MM.1S (cell line): ENCODE measurements at regions not wholly inside any gene's neighbourhood (a gene's known extent, or its start where the extent isn't known, plus 50 kb on each side); places are given as distances from the start of the nearest gene placed in this dataset.

Source experiments
- DNase-seq: peaks from one replicate; pipeline ENCODE4 v3.0.0-alpha.2; 2015
- H2AFZ ChIP-seq: fragments of 300-600 bp; sonication (generic); 2 replicates; pipeline ENCODE4 v1.6.0; 2016; ENCODE audit warnings: antibody characterized with exemption, low read length
- H3F3A ChIP-seq: fragments of 300-600 bp; sonication (generic); 2 replicates; pipeline ENCODE4 v1.6.1; 2016; ENCODE audit warnings: mild to moderate bottlenecking, antibody characterized with exemption, low read length, moderate library complexity, mixed read lengths; ENCODE audit not compliant: insufficient read depth
- H3K27ac ChIP-seq: fragments of 300-600 bp; sonication (generic); 2 replicates; pipeline ENCODE4 v1.5.1; 2016; ENCODE audit warnings: mild to moderate bottlenecking, low read length
- H3K27me3 ChIP-seq: fragments of 300-600 bp; sonication (generic); replicated peaks from 2 replicates; pipeline ENCODE4 v1.6.0; 2016; ENCODE audit warnings: low read length; ENCODE audit not compliant: insufficient read depth
- H3K36me3 ChIP-seq: fragments of 300-600 bp; sonication (generic); replicated peaks from 2 replicates; pipeline ENCODE4 v1.6.1; 2016; ENCODE audit warnings: mild to moderate bottlenecking, low read length, mixed read lengths; ENCODE audit not compliant: insufficient read depth
- H3K4me1 ChIP-seq: fragments of 300-600 bp; sonication (generic); 2 replicates; pipeline ENCODE4 v1.6.1; 2016; ENCODE audit warnings: low read length, mixed read lengths
- H3K4me2 ChIP-seq: fragments of 300-600 bp; sonication (generic); 2 replicates; pipeline ENCODE4 v1.6.0; 2016; ENCODE audit warnings: low read depth, low read length
- H3K4me3 ChIP-seq: fragments of 300-600 bp; sonication (generic); 2 replicates; pipeline ENCODE4 v1.5.1; 2016; ENCODE audit warnings: low read length, mixed read lengths
- H3K79me2 ChIP-seq: fragments of 300-600 bp; sonication (generic); 2 replicates; pipeline ENCODE4 v1.6.1; 2016; ENCODE audit warnings: mixed run types, low read length, mixed read lengths
- H3K9ac ChIP-seq: fragments of 300-600 bp; sonication (generic); 2 replicates; pipeline ENCODE4 v1.6.1; 2016; ENCODE audit warnings: low read length, mixed read lengths
- H3K9me2 ChIP-seq: fragments of 300-600 bp; sonication (generic); replicated peaks from 2 replicates; pipeline ENCODE4 v1.6.1; 2016; ENCODE audit warnings: mild to moderate bottlenecking, low read length, mixed read lengths; ENCODE audit not compliant: insufficient read depth
- H3K9me3 ChIP-seq: fragments of 300-600 bp; sonication (generic); replicated peaks from 2 replicates; pipeline ENCODE4 v1.6.1; 2016; ENCODE audit warnings: mild to moderate bottlenecking, low read length, mixed read lengths; ENCODE audit not compliant: insufficient read depth
- H4K20me1 ChIP-seq: fragments of 300-600 bp; sonication (generic); 2 replicates; pipeline ENCODE4 v1.6.1; 2016; ENCODE audit warnings: mild to moderate bottlenecking, low read length, moderate library complexity, mixed read lengths; ENCODE audit not compliant: insufficient read depth
- EZH2 ChIP-seq: fragments of 300-600 bp; sonication (generic); optimal IDR thresholded peaks from 2 replicates; pipeline ENCODE3; 2017; ENCODE audit warnings: low read depth, mild to moderate bottlenecking, antibody characterized with exemption, low read length, mixed read lengths
- EZH2phosphoT487 ChIP-seq: fragments of 300-600 bp; sonication (generic); IDR thresholded peaks from 2 replicates; pipeline ENCODE4 v1.6.1; 2018; ENCODE audit warnings: antibody characterized with exemption, low read length
- TF ChIP-seq, protein P1 (sequence below): fragments of 300-600 bp; sonication (generic); IDR thresholded peaks from 2 replicates; pipeline ENCODE4 v1.5.1; 2016; ENCODE audit warnings: antibody characterized with exemption, low read length, mixed read lengths

DNA sequence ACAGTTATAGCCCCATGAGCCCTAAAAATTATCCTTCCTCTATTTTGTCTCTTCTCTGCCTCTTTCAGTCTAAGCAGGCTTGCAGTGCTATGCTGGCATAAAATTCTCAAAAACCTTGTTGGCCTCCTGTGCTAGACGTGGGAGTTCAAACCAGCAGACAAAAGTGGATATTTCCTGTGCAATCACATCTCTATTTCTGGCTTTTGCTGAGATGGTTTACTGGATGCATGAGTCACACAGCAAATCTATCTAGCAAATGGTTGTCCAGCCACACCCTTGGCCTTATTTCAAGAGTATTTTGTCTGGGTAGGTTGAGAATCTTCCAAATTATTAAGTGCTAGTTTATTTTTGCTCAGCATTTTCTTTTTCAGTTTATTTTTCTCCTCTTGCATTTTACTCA is 370.8 kb downstream of the CDC14C start:
- TF ChIP-seq, protein P1, sequence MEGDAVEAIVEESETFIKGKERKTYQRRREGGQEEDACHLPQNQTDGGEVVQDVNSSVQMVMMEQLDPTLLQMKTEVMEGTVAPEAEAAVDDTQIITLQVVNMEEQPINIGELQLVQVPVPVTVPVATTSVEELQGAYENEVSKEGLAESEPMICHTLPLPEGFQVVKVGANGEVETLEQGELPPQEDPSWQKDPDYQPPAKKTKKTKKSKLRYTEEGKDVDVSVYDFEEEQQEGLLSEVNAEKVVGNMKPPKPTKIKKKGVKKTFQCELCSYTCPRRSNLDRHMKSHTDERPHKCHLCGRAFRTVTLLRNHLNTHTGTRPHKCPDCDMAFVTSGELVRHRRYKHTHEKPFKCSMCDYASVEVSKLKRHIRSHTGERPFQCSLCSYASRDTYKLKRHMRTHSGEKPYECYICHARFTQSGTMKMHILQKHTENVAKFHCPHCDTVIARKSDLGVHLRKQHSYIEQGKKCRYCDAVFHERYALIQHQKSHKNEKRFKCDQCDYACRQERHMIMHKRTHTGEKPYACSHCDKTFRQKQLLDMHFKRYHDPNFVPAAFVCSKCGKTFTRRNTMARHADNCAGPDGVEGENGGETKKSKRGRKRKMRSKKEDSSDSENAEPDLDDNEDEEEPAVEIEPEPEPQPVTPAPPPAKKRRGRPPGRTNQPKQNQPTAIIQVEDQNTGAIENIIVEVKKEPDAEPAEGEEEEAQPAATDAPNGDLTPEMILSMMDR = no peak
- no peak for TF ChIP-seq EZH2phosphoT487
- no peak for TF ChIP-seq EZH2
- H3K27me3 ChIP-seq = no peaks in the 10 kb centered on the region
- peak overlapping the region; percentile 37; the same call in 1 of the 2 replicates for H3K27ac ChIP-seq
- no peak overlapping the region for H3K4me3 ChIP-seq
- H3K36me3 ChIP-seq = no peaks in the 10 kb centered on the region
- peak; percentile 42 for DNase-seq
- H3F3A ChIP-seq = 0 out of 2 replicates have a peak, but pooled peaks cover 4% of the 10 kb centered on the region
- H3K9ac ChIP-seq = no peak overlapping the region
- H3K9me3 ChIP-seq = no peaks in the 10 kb centered on the region
- peak overlapping the region; percentile 46; the same call in 1 of the 2 replicates for H2AFZ ChIP-seq
- H3K9me2 ChIP-seq = no peaks in the 10 kb centered on the region
- H3K79me2 ChIP-seq = no peaks in the 10 kb centered on the region
- no peaks in the 10 kb centered on the region for H4K20me1 ChIP-seq
- peaks cover 4% of the 10 kb centered on the region for H3K4me1 ChIP-seq
- H3K4me2 ChIP-seq = no peak overlapping the region

DNA sequence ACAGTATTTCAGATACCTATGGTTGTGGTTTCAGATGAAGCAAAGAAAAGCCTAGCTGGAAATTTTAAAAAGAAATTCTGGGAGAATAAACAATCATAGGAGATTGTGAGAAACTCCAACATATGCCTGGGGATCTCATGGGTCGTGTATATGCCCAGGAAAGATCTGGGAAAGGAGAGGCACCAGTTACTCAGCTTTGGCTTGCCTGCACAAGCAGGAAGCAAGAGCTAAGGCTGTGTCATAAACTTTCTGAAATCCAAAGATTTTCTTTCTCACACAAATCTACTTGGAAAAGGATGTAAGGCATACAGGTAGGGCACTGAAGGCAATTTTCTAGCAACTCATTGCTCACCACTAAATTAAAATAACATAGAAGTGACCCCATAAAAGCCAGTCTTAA is 373.6 kb downstream of the CDC14C start:
- Histone ChIP-seq H3K27me3 (no peaks in the 10 kb centered on the region), H4K20me1 (no peaks in the 10 kb centered on the region), H3K36me3 (no peaks in the 10 kb centered on the region), H3K79me2 (no peaks in the 10 kb centered on the region), H3K4me1 (peaks cover 4% of the 10 kb centered on the region), H2AFZ (no peak overlapping the region), H3F3A (0 out of 2 replicates have a peak, but pooled peaks cover 4% of the 10 kb centered on the region), H3K4me3 (no peak overlapping the region), H3K9me2 (no peaks in the 10 kb centered on the region), H3K4me2 (no peak overlapping the region), H3K9me3 (no peaks in the 10 kb centered on the region), H3K9ac (no peak overlapping the region), H3K27ac (no peak overlapping the region)
- DNase-seq = no peak
- TF ChIP-seq EZH2phosphoT487 = no peak
- TF ChIP-seq EZH2 = no peak
- TF ChIP-seq, protein P1 = no peak

DNA sequence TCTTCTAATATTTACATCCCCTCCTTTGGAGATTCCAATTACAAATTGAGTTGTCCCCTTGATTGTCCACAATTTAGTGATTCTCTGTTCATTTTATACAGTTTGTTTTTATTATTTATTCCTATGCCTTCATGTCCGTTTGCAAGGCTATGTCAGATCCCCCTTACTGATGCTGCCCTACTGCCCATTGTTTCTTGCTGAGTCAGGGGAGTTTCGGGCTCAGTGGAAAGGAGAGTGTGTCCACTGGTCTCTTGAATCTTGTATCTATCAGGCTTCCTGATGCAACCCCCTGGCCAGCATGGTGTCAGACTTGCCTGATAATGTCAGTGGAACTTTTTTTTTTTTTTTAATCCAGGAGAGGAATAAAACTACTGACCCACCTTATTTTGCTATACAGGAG is 384.4 kb downstream of the CDC14C start:
- Histone ChIP-seq H3K4me1 (no peaks in the 10 kb centered on the region), H3K9me3 (no peaks in the 10 kb centered on the region), H3K79me2 (no peaks in the 10 kb centered on the region), H3K27me3 (no peaks in the 10 kb centered on the region), H3K36me3 (no peaks in the 10 kb centered on the region), H2AFZ (no peak overlapping the region), H4K20me1 (no peaks in the 10 kb centered on the region), H3K4me2 (no peak overlapping the region), H3K4me3 (no peak overlapping the region), H3K9ac (no peak overlapping the region), H3K9me2 (no peaks in the 10 kb centered on the region), H3F3A (no peaks in the 10 kb centered on the region), H3K27ac (no peak overlapping the region)
- DNase-seq = no peak
- TF ChIP-seq, protein P1 = no peak
- TF ChIP-seq EZH2phosphoT487 (no peak), EZH2 (no peak)
